Tibial nerve (tissue), 3 donors: ENCODE measurements at regions not wholly inside any gene's neighbourhood (a gene's known extent, or its start where the extent isn't known, plus 50 kb on each side); places are given as distances from the start of the nearest gene placed in this dataset.

ENCODE experiments used
- CTCF ChIP-seq, 5 experiments: fragments of 200-600 bp in 3 of 5; fragments of 450-650 bp in 2 of 5; sonication (generic) in 3 of 5; IDR thresholded peaks; one replicate each; pipeline ENCODE4 v1.5.1; 2016 to 2019; ENCODE audit warnings: antibody characterized with exemption in 5 of 5, mild to moderate bottlenecking in 3 of 5, moderate library complexity in 2 of 5
- POLR2A ChIP-seq, 2 donors: fragments of 450-650 bp; IDR thresholded peaks; one replicate each; pipeline ENCODE4 v1.6.1; 2017; ENCODE audit warnings: antibody characterized with exemption in 2 of 2, mild to moderate bottlenecking in 2 of 2, moderate library complexity in 2 of 2

DNA sequence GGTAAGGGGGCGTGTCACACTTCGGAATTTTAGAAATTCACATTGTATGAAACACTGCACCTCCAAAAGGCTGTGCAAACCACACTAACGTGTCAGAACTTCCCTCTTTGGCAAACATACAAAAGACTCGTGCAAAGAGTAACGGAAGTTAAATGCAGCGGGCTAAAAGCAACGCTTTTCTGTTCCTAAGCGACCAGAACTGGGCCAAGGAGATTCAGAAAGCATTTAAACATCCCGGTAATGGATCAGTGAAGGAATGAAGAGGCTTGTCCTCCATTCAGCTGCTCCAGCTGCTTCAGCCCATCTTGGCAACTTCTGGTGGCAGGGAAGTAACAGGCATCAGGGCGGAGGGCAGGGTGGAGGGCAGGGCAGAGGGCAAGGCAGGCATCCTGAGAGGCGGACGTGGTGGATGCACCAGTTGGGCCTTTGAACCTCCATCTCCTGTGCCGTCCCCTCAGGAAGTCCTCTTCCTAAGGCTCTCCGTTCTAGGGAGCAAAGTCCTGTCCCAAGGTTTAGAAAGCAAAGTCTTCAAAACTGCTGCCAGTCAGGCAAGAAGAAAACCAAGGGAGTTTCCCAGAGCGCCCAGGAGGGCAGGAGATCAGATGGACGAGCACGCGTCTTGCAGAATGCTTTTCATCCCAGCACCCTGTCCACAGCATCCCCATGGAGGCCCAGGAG lies 230.7 kb downstream of the ZNF516 start:
- TF ChIP-seq CTCF (IDR thresholded peaks at IDR 0.05) (no peak), POLR2A (IDR thresholded peaks at IDR 0.05) (no peak)
